HEK293 (cell line): ENCODE measurements at regions not wholly inside any gene's neighbourhood (a gene's known extent, or its start where the extent isn't known, plus 50 kb on each side); places are given as distances from the start of the nearest gene placed in this dataset.

Experiments used
- CTCF ChIA-PET: fragments of 350-600 bp; formaldehyde crosslinking; extraction: SDS; loops from one replicate; lab custom pipeline; 2021; ENCODE audit warnings: antibody characterized with exemption; lab: Yijun Ruan, JAX
- POLR2A ChIA-PET: fragments of 300-600 bp; formaldehyde crosslinking; extraction: SDS; loops from one replicate; lab custom pipeline; 2020; ENCODE audit warnings: antibody characterized with exemption, inconsistent platforms; lab: Yijun Ruan, JAX
- H3K27ac ChIP-seq: fragments of 200-500 bp; sonication (Bioruptor generic); 2 replicates; pipeline ENCODE4 v1.5.1; 2014; ENCODE audit warnings: low read depth, low read length, control low read depth, inconsistent platforms; ENCODE audit errors: extremely low read depth
- H3K36me3 ChIP-seq, 2 experiments: fragments of 200-500 bp in 1 of 2; sonication (Bioruptor generic) in 1 of 2; 1 replicate in 1 of 2; 2 replicates in 1 of 2; pipeline ENCODE4 v1.5.1; 2014 to 2017; ENCODE audit warnings: inconsistent platforms in 2 of 2, low read length in 2 of 2; ENCODE audit not compliant: control insufficient read depth in 2 of 2, insufficient read depth in 1 of 2
- H3K4me1 ChIP-seq: fragments of 200-500 bp; sonication (Bioruptor generic); 2 replicates; pipeline ENCODE4 v1.5.1; 2014; ENCODE audit warnings: mild to moderate bottlenecking, low read length, inconsistent platforms; ENCODE audit not compliant: control insufficient read depth, insufficient read depth
- H3K4me3 ChIP-seq: 2 replicates; pipeline ENCODE4 v1.5.1; 2011; ENCODE audit warnings: low read depth, mild to moderate bottlenecking, control low read depth, low read length, moderate library complexity
- H3K9me3 ChIP-seq: fragments of 200-500 bp; sonication (Bioruptor generic); 2 replicates; pipeline ENCODE4 v1.5.1; 2014; ENCODE audit warnings: low read depth, low read length, inconsistent platforms; ENCODE audit not compliant: control insufficient read depth, insufficient read depth
- FEZF1 ChIP-seq: fragments of 450-650 bp; formaldehyde crosslinking; IDR thresholded peaks from 2 replicates; pipeline ENCODE4 v1.5.1; 2016; ENCODE audit warnings: missing biosample characterization, missing genetic modification characterization
- MZF1 ChIP-seq: fragments of 450-650 bp; formaldehyde crosslinking; IDR thresholded peaks from 2 replicates; pipeline ENCODE4 v1.5.1; 2017; ENCODE audit warnings: missing biosample characterization, missing genetic modification characterization, borderline replicate concordance
- OVOL3 ChIP-seq: fragments of 450-650 bp; formaldehyde crosslinking; IDR thresholded peaks from 2 replicates; pipeline ENCODE4 v1.5.1; 2016; ENCODE audit warnings: missing biosample characterization, missing genetic modification characterization
- REST ChIP-seq: fragments of 450-650 bp; formaldehyde crosslinking; IDR thresholded peaks from 2 replicates; pipeline ENCODE4 v1.5.1; 2016; ENCODE audit warnings: missing biosample characterization, missing genetic modification characterization
- SCRT2 ChIP-seq: fragments of 450-650 bp; formaldehyde crosslinking; IDR thresholded peaks from 2 replicates; pipeline ENCODE4 v1.5.1; 2016; ENCODE audit warnings: missing biosample characterization, missing genetic modification characterization
- TCF7L2 ChIP-seq: IDR thresholded peaks from 2 replicates; pipeline ENCODE4 v1.6.1; 2011; ENCODE audit warnings: low read depth, mild to moderate bottlenecking, inconsistent platforms, low read length, moderate library complexity, borderline replicate concordance
- YY2 ChIP-seq: fragments of 450-650 bp; formaldehyde crosslinking; IDR thresholded peaks from 2 replicates; pipeline ENCODE4 v1.5.1; 2016; ENCODE audit warnings: missing biosample characterization, missing genetic modification characterization
- ZIC2 ChIP-seq: fragments of 450-650 bp; formaldehyde crosslinking; IDR thresholded peaks from 2 replicates; pipeline ENCODE4 v1.5.1; 2016; ENCODE audit warnings: missing biosample characterization, missing genetic modification characterization
- ZNF121 ChIP-seq: fragments of 450-650 bp; formaldehyde crosslinking; IDR thresholded peaks from 2 replicates; pipeline ENCODE4 v1.5.1; 2016; ENCODE audit warnings: missing biosample characterization, missing genetic modification characterization
- ZNF354C ChIP-seq: fragments of 450-650 bp; formaldehyde crosslinking; IDR thresholded peaks from 2 replicates; pipeline ENCODE4 v1.5.1; 2016; ENCODE audit warnings: missing biosample characterization, missing genetic modification characterization, low read depth, borderline replicate concordance
- ZNF426 ChIP-seq: fragments of 450-650 bp; formaldehyde crosslinking; IDR thresholded peaks from 2 replicates; pipeline ENCODE4 v1.5.1; 2017; ENCODE audit warnings: missing biosample characterization, missing genetic modification characterization, mild to moderate bottlenecking, inconsistent platforms, moderate library complexity
- ZNF514 ChIP-seq: fragments of 450-650 bp; formaldehyde crosslinking; IDR thresholded peaks from 2 replicates; pipeline ENCODE4 v1.5.1; 2016; ENCODE audit warnings: missing biosample characterization, missing genetic modification characterization
- ZNF596 ChIP-seq: fragments of 450-650 bp; IDR thresholded peaks from 2 replicates; pipeline ENCODE4 v1.5.0; 2018; ENCODE audit warnings: missing biosample characterization, mild to moderate bottlenecking, missing genetic modification characterization, moderate library complexity
- ZNF660 ChIP-seq: fragments of 450-650 bp; IDR thresholded peaks from 2 replicates; pipeline ENCODE4 v1.5.1; 2018; ENCODE audit warnings: missing biosample characterization, mild to moderate bottlenecking, missing genetic modification characterization
- ZNF747 ChIP-seq: fragments of 450-650 bp; formaldehyde crosslinking; IDR thresholded peaks from 2 replicates; pipeline ENCODE4 v1.5.1; 2016; ENCODE audit warnings: missing biosample characterization, missing genetic modification characterization
- ZNF776 ChIP-seq: fragments of 450-650 bp; formaldehyde crosslinking; IDR thresholded peaks from 2 replicates; pipeline ENCODE4 v1.5.0; 2017; ENCODE audit warnings: missing biosample characterization, missing genetic modification characterization, borderline replicate concordance
- ZNF843 ChIP-seq: fragments of 450-650 bp; formaldehyde crosslinking; IDR thresholded peaks from 2 replicates; pipeline ENCODE4 v1.5.1; 2016; ENCODE audit warnings: missing biosample characterization, missing genetic modification characterization
- TF ChIP-seq, protein P1 (sequence below): fragments of 450-650 bp; formaldehyde crosslinking; IDR thresholded peaks from 2 replicates; pipeline ENCODE4 v1.5.1; 2016; ENCODE audit warnings: missing biosample characterization, missing genetic modification characterization, borderline replicate concordance

- Histone ChIP-seq H3K36me3 (no peaks in the 10 kb centered on the region), H3K9me3 (no peaks in the 10 kb centered on the region), H3K27ac (no peak overlapping the region), H3K4me3 (no peak overlapping the region), H3K4me1 (no peaks in the 10 kb centered on the region)
- ChIA-PET POLR2A (interaction anchor here (0.6 kb wide), 1 partner anchor 92 kb away, joined by 5 read pairs; no protein-coding TSS in a partner anchor), CTCF (no interaction called here)
- no peak for TF ChIP-seq ZNF747 (tag by site-specific recombination)
- TF ChIP-seq ZNF514 (tag by site-specific recombination), result no peak
- no peak for TF ChIP-seq ZIC2 (tag by site-specific recombination)
- TF ChIP-seq YY2 (tag by site-specific recombination), result no peak
- no peak for TF ChIP-seq ZNF121 (tag by site-specific recombination)
- no peak for TF ChIP-seq REST (tag by site-specific recombination)
- TF ChIP-seq ZNF660 (tag by site-specific recombination), result no peak
- no peak for TF ChIP-seq MZF1 (tag by site-specific recombination)
- no peak for TF ChIP-seq SCRT2 (tag by site-specific recombination)
- TF ChIP-seq FEZF1 (tag by site-specific recombination), result no peak
- TF ChIP-seq ZNF596 (tag by site-specific recombination), result no peak
- TF ChIP-seq ZNF426 (tag by site-specific recombination), result no peak
- no peak for TF ChIP-seq ZNF776 (tag by site-specific recombination)
- TF ChIP-seq, protein P1, sequence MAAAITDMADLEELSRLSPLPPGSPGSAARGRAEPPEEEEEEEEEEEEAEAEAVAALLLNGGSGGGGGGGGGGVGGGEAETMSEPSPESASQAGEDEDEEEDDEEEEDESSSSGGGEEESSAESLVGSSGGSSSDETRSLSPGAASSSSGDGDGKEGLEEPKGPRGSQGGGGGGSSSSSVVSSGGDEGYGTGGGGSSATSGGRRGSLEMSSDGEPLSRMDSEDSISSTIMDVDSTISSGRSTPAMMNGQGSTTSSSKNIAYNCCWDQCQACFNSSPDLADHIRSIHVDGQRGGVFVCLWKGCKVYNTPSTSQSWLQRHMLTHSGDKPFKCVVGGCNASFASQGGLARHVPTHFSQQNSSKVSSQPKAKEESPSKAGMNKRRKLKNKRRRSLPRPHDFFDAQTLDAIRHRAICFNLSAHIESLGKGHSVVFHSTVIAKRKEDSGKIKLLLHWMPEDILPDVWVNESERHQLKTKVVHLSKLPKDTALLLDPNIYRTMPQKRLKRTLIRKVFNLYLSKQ (tag by site-specific recombination), result no peak
- TF ChIP-seq TCF7L2, result no peak
- no peak for TF ChIP-seq ZNF354C
Measured at GRCh38 chr2:242056785-242057184, 187.3 kb downstream of the RTP5 start.

GRCh38 chr2:242057379-242058040 lies 188.0 kb downstream of the RTP5 start:
- TF ChIP-seq OVOL3 (tag by site-specific recombination) (no peak), ZNF843 (tag by site-specific recombination) (no peak)
- Histone ChIP-seq H3K9me3 (no peaks in the 10 kb centered on the region), H3K4me3 (no peak overlapping the region), H3K36me3 (no peaks in the 10 kb centered on the region), H3K4me1 (no peaks in the 10 kb centered on the region), H3K27ac (no peak overlapping the region)
- ChIA-PET POLR2A (interaction anchor here (0.5 to 0.6 kb wide), 2 partner anchors 19 to 93 kb away, joined by 3 to 5 read pairs; no protein-coding TSS in a partner anchor), CTCF (no interaction called here)
